ENCODE measurements at regions not wholly inside any gene's neighbourhood (a gene's known extent, or its start where the extent isn't known, plus 50 kb on each side); places are given as distances from the start of the nearest gene placed in this dataset.
"Not testable (repeated sequence)": the region's sequence is repeated elsewhere in the genome, so short reads cannot be mapped to it uniquely, and the experiment has no call there.

GRCh38 chr11:71332447-71332846 is 80.1 kb upstream of the SHANK2 start:
- DNase-seq (ENCODE audit: low spot score), result no peak

GRCh38 chr11:71332046-71332445 is 79.7 kb upstream of the SHANK2 start:
- no peak for DNase-seq (ENCODE audit: low spot score)

- DNase-seq (ENCODE audit: low spot score), result no peak
Observed at GRCh38 chr11:71331631-71332030, 79.3 kb upstream of the SHANK2 start.

GRCh38 chr11:71330996-71331395 is 78.6 kb upstream of the SHANK2 start:
- no peak for DNase-seq (ENCODE audit: low spot score)

GRCh38 chr11:71330349-71330748 is 78.0 kb upstream of the SHANK2 start:
- no peak for DNase-seq (ENCODE audit: low spot score)

GRCh38 chr11:71329786-71330185 is 77.4 kb upstream of the SHANK2 start:
- no peak for DNase-seq (ENCODE audit: low spot score)

GRCh38 chr11:71329165-71329510 is 76.8 kb upstream of the SHANK2 start:
- no peak for DNase-seq (ENCODE audit: low spot score)

GRCh38 chr11:71327156-71328085 is 75.0 kb upstream of the SHANK2 start:
- no peak for DNase-seq (ENCODE audit: low spot score)

GRCh38 chr11:71326328-71326940 is 74.1 kb upstream of the SHANK2 start:
- no peak for DNase-seq (ENCODE audit: low spot score)

GRCh38 chr11:71325418-71326327 is 73.3 kb upstream of the SHANK2 start:
- DNase-seq (ENCODE audit: low spot score), result peak; percentile 26

- DNase-seq (ENCODE audit: low spot score), result no peak
Observed at GRCh38 chr11:71324788-71325417, 72.5 kb upstream of the SHANK2 start.

- no peak for DNase-seq (ENCODE audit: low spot score)
Observed at GRCh38 chr11:71323876-71324526, 71.6 kb upstream of the SHANK2 start.

GRCh38 chr11:71322861-71323582 is 70.6 kb upstream of the SHANK2 start:
- no peak for DNase-seq (ENCODE audit: low spot score)

- DNase-seq (ENCODE audit: low spot score), result no peak
Observed at GRCh38 chr11:71322192-71322735, 69.9 kb upstream of the SHANK2 start.

GRCh38 chr11:71321433-71322191 is 69.2 kb upstream of the SHANK2 start:
- DNase-seq (ENCODE audit: low spot score), result no peak

- DNase-seq (ENCODE audit: low spot score), result no peak
Observed at GRCh38 chr11:71316701-71317100, 64.3 kb upstream of the SHANK2 start.

GRCh38 chr11:71312616-71313015 is 60.2 kb upstream of the SHANK2 start:
- not testable (repeated sequence) for DNase-seq (ENCODE audit: low spot score)

- DNase-seq (ENCODE audit: low spot score), result peak; percentile 61
Observed at GRCh38 chr11:71311928-71312510, 59.6 kb upstream of the SHANK2 start.

- no peak for DNase-seq (ENCODE audit: low spot score)
Observed at GRCh38 chr11:71311176-71311925, 59.0 kb upstream of the SHANK2 start.

All from SW480 (cell line).